Testis (tissue), 2 donors: ENCODE measurements at regions not wholly inside any gene's neighbourhood (a gene's known extent, or its start where the extent isn't known, plus 50 kb on each side); places are given as distances from the start of the nearest gene placed in this dataset.

Experiments used
- DNase-seq: peaks from one replicate; pipeline ENCODE4 v3.0.0-alpha.2; 2019
- H3K27ac ChIP-seq, 2 donors: fragments of 200-600 bp; sonication (generic); one replicate each; pipeline ENCODE4 v1.5.1; 2019
- H3K27me3 ChIP-seq: fragments of 200-600 bp; sonication (generic); one replicate; pipeline ENCODE4 v1.5.1; 2019
- H3K36me3 ChIP-seq: fragments of 200-600 bp; sonication (generic); one replicate; pipeline ENCODE4 v1.5.1; 2017; ENCODE audit warnings: low read depth; ENCODE audit errors: missing control alignments
- H3K4me1 ChIP-seq: fragments of 200-600 bp; sonication (generic); one replicate; pipeline ENCODE4 v1.5.1; 2019
- H3K4me3 ChIP-seq, 2 donors: fragments of 200-600 bp; sonication (generic); one replicate each; pipeline ENCODE4 v1.5.1; 2017 to 2019
- H3K9me3 ChIP-seq: fragments of 200-600 bp; sonication (generic); one replicate; pipeline ENCODE4 v1.5.1; 2017
- POLR2A ChIP-seq: fragments of 450-650 bp; IDR thresholded peaks from one replicate; pipeline ENCODE4 v1.6.1; 2017; ENCODE audit warnings: antibody characterized with exemption, mild to moderate bottlenecking, moderate library complexity
- WGBS, 2 donors: methylation state at CpG; one replicate each; pipeline ENCODE4 v1.1.5; 2018; 5-methylcytosine and 5-hydroxymethylcytosine counted together
- intact Hi-C: fragments of 100-400 bp; cut with DNase I; formaldehyde crosslinking; loops from one replicate; pipeline ENCODE4 v1.15.1; 2023; ENCODE audit warnings: low total_unique reads
- TF ChIP-seq, protein P1 (sequence below), 3 experiments: fragments of 450-650 bp in 2 of 3; fragments of 200-600 bp in 1 of 3; sonication (generic) in 1 of 3; IDR thresholded peaks; one replicate each; pipeline ENCODE4 v1.5.1; 2016 to 2019; ENCODE audit warnings: antibody characterized with exemption in 3 of 3, mild to moderate bottlenecking in 2 of 3, moderate library complexity in 1 of 3

DNA sequence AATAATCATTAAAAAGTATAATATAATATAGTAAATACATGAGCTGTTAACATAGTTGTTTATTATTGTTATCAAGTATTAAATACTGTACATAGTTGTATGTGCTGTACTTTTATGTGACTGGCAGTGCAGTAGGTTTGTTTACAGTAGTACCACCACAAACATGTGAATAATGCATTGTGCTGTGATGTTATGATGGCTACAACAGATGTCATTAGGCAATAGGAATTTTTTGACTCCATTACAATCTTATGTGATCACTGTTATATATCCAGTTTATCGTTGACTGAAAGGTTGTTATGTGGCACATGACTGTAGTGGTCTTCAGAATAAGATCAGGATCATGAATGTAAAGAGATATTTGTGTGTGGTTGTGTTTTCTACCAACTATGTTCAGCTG, 577.8 kb downstream of the JRKL start:
- DNase-seq = no peak
- H3K36me3 ChIP-seq = no peaks in the 10 kb centered on the region
- no peaks in the 10 kb centered on the region for H3K9me3 ChIP-seq
- no peaks in the 10 kb centered on the region for H3K27me3 ChIP-seq
- no peak overlapping the region for H3K27ac ChIP-seq
- intact Hi-C loops = no loop called here
- no peaks in the 10 kb centered on the region for H3K4me1 ChIP-seq
- WGBS, 2 donors = 41 to 86% methylated on average over 1 of the region's 1 CpG
- no peak for TF ChIP-seq POLR2A
- TF ChIP-seq, protein P1, sequence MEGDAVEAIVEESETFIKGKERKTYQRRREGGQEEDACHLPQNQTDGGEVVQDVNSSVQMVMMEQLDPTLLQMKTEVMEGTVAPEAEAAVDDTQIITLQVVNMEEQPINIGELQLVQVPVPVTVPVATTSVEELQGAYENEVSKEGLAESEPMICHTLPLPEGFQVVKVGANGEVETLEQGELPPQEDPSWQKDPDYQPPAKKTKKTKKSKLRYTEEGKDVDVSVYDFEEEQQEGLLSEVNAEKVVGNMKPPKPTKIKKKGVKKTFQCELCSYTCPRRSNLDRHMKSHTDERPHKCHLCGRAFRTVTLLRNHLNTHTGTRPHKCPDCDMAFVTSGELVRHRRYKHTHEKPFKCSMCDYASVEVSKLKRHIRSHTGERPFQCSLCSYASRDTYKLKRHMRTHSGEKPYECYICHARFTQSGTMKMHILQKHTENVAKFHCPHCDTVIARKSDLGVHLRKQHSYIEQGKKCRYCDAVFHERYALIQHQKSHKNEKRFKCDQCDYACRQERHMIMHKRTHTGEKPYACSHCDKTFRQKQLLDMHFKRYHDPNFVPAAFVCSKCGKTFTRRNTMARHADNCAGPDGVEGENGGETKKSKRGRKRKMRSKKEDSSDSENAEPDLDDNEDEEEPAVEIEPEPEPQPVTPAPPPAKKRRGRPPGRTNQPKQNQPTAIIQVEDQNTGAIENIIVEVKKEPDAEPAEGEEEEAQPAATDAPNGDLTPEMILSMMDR (IDR thresholded peaks at IDR 0.05) = no peak
- H3K4me3 ChIP-seq = no peak overlapping the region

DNA sequence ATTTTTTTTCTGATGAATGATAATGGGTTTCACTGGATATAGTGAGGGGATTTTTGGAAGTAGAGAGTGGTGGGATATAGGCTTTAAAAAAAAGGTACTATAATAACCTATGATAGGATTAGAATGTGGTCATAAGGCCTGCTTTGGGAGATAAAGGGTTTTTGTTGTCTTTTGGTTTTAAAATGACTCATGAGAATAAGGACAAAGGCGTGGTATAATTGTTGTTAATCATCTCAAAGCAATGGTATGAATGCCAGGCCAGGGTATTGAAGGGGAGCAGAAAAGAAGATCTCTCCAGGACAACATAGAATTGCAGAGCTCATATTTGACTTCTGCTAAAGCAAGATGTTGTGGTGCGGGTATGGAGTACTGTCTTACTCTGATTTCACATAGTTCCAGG, 579.4 kb downstream of the JRKL start:
- TF ChIP-seq POLR2A = no peak
- TF ChIP-seq, protein P1 (IDR thresholded peaks at IDR 0.05) = no peak
- Histone ChIP-seq H3K9me3 (no peaks in the 10 kb centered on the region), H3K4me3 (no peak overlapping the region), H3K4me1 (no peaks in the 10 kb centered on the region), H3K36me3 (no peaks in the 10 kb centered on the region), H3K27me3 (no peaks in the 10 kb centered on the region), H3K27ac (no peak overlapping the region)
- DNase-seq = no peak
- WGBS, 2 donors = 87 to 95% methylated on average over 2 of the region's 2 CpGs
- intact Hi-C loops = no loop called here

DNA sequence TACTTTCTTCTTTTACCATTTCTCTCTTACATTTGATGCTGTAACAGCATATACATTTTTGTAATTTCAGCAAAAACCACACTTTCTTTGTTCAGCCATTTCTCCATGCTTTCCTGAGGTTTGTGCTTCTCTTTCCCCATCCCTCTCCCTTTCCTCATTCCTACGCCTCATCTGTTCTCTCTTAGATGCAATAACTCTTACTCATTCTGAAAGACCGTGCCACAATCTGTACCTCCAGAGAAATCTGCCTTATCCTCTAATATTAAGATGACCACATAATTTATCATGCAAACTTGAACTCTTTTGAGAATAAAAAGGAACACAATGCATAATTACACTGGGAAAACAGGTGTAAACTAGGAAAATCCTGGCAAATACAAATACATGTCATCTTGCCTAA, 588.9 kb downstream of the JRKL start:
- H3K27ac ChIP-seq = no peak overlapping the region
- DNase-seq = no peak
- 64 to 72% methylated on average over 2 of the region's 2 CpGs for WGBS, 2 donors

DNA sequence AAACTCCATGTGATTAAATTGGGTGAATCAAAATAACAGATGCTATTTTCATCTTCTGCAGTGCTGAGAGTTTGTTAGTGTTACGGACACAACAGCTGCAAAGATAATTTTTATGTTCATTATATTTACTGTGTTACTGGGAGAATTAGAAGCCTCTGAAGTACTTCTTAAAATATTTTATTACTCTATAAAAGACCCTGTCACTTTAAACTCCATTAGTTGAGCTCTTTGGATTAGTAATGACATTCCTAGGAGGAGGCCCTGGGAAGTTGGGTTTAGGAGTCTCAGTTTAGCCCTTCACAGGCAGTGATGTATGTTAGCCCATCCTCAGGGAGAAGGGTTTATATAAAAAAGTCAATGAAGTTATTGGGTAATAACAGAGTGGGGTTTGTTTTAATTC, 596.7 kb downstream of the JRKL start:
- 79 to 88% methylated on average over 1 of the region's 1 CpG for WGBS, 2 donors
- no peaks in the 10 kb centered on the region for H3K9me3 ChIP-seq
- intact Hi-C loops = no loop called here
- TF ChIP-seq, protein P1 (IDR thresholded peaks at IDR 0.05) = no peak
- no peak for TF ChIP-seq POLR2A
- H3K4me3 ChIP-seq = no peak overlapping the region
- DNase-seq = no peak
- H3K27ac ChIP-seq = no peak overlapping the region
- no peaks in the 10 kb centered on the region for H3K27me3 ChIP-seq
- H3K36me3 ChIP-seq = no peaks in the 10 kb centered on the region
- H3K4me1 ChIP-seq = no peaks in the 10 kb centered on the region

More for the DNA sequence above, 588.9 kb downstream of the JRKL start:
- no peak for TF ChIP-seq POLR2A
- TF ChIP-seq, protein P1 (IDR thresholded peaks at IDR 0.05) = no peak
- Histone ChIP-seq H3K9me3 (no peaks in the 10 kb centered on the region), H3K36me3 (no peaks in the 10 kb centered on the region), H3K4me3 (no peak overlapping the region), H3K27me3 (no peaks in the 10 kb centered on the region), H3K4me1 (no peaks in the 10 kb centered on the region)
- intact Hi-C loops = no loop called here

DNA sequence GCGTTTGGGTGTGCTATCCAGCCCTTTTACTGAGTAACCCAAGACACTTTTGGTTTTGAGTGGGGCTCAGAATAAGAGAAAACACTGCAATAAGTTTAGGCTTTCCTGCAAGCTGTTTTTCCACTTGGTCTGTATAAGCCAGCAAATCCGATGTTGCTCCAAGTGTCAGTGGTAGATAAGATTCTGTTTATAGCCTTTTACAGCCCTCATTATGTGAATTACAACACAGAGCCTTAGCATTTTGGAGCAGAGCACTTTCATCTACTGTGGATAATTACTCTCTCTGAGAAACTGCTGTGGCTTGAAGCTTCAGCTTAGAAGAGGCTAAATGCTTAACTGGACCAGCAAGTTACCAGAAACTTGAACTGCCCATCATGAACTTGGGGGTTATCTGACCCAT, 601.1 kb downstream of the JRKL start:
- 42 to 48% methylated on average over 2 of the region's 2 CpGs for WGBS, 2 donors
- H3K27me3 ChIP-seq = no peaks in the 10 kb centered on the region
- intact Hi-C loops = no loop called here
- no peak for DNase-seq
- H3K9me3 ChIP-seq = no peaks in the 10 kb centered on the region
- H3K36me3 ChIP-seq = no peaks in the 10 kb centered on the region
- H3K27ac ChIP-seq = no peak overlapping the region
- no peak for TF ChIP-seq POLR2A
- TF ChIP-seq, protein P1 (IDR thresholded peaks at IDR 0.05) = no peak
- no peaks in the 10 kb centered on the region for H3K4me1 ChIP-seq
- no peak overlapping the region for H3K4me3 ChIP-seq
